Neural cell (in vitro differentiated cells): ENCODE measurements at regions not wholly inside any gene's neighbourhood (a gene's known extent, or its start where the extent isn't known, plus 50 kb on each side); places are given as distances from the start of the nearest gene placed in this dataset.

Source experiments
- H2AFZ ChIP-seq: fragments of 200-600, 300-800 bp; sonication (generic), shearing (Covaris generic); 2 replicates; pipeline ENCODE4 v1.6.0; 2014; ENCODE audit warnings: low read depth, mild to moderate bottlenecking, antibody characterized with exemption, low read length, moderate library complexity
- H3F3A ChIP-seq: fragments of 200-600 bp; shearing (Covaris generic); 2 replicates; pipeline ENCODE4 v1.6.1; 2016; ENCODE audit warnings: mild to moderate bottlenecking, moderate library complexity, mixed read lengths, antibody characterized with exemption, low read length; ENCODE audit not compliant: insufficient read depth, poor library complexity, severe bottlenecking
- H3K27ac ChIP-seq: fragments of 200-600, 300-800 bp; sonication (generic), shearing (Covaris generic); 2 replicates; pipeline ENCODE4 v1.5.1; 2014; ENCODE audit warnings: mild to moderate bottlenecking, low read length, moderate library complexity
- H3K27me3 ChIP-seq: fragments of 300-800, 200-600 bp; sonication (generic), shearing (Covaris generic); 2 replicates; pipeline ENCODE4 v1.6.0; 2014; ENCODE audit warnings: mild to moderate bottlenecking, low read depth, low read length, moderate library complexity; ENCODE audit not compliant: insufficient read depth
- H3K36me3 ChIP-seq: fragments of 300-800, 200-600 bp; sonication (generic), shearing (Covaris generic); 2 replicates; pipeline ENCODE4 v1.5.1; 2014; ENCODE audit warnings: mild to moderate bottlenecking, antibody characterized with exemption, low read length, moderate library complexity; ENCODE audit not compliant: insufficient read depth
- H3K4me2 ChIP-seq: fragments of 300-800, 200-600 bp; sonication (generic), shearing (Covaris generic); 2 replicates; pipeline ENCODE4 v1.6.0; 2014; ENCODE audit warnings: mild to moderate bottlenecking, low read length
- H3K4me3 ChIP-seq: fragments of 300-800, 200-600 bp; sonication (generic), shearing (Covaris generic); 2 replicates; pipeline ENCODE4 v1.5.1; 2014; ENCODE audit warnings: mild to moderate bottlenecking, low read length, moderate library complexity
- H3K79me2 ChIP-seq: fragments of 200-600 bp; shearing (Covaris generic); replicated peaks from 2 replicates; pipeline ENCODE4 v1.6.0; 2014; ENCODE audit warnings: mild to moderate bottlenecking, low read length, moderate library complexity; ENCODE audit not compliant: insufficient read depth
- H3K9ac ChIP-seq: fragments of 300-800, 200-600 bp; sonication (generic), shearing (Covaris generic); 2 replicates; pipeline ENCODE4 v1.6.1; 2016; ENCODE audit warnings: mild to moderate bottlenecking, low read length, mixed read lengths
- H3K9me2 ChIP-seq: fragments of 200-600 bp; shearing (Covaris generic); 2 replicates; pipeline ENCODE4 v1.6.1; 2016; ENCODE audit warnings: mild to moderate bottlenecking, low read length, mixed read lengths; ENCODE audit not compliant: insufficient read depth
- H3K9me3 ChIP-seq: fragments of 200-600, 300-800 bp; sonication (generic), shearing (Covaris generic); 2 replicates; pipeline ENCODE4 v1.6.1; 2016; ENCODE audit warnings: mild to moderate bottlenecking, mixed run types, low read length, moderate library complexity, mixed read lengths
- H4K20me1 ChIP-seq: fragments of 200-600 bp; shearing (Covaris generic); 2 replicates; pipeline ENCODE4 v1.6.1; 2016; ENCODE audit warnings: mild to moderate bottlenecking, mixed run types; ENCODE audit not compliant: insufficient read depth
- EP300 ChIP-seq: fragments of 450-650 bp; conservative IDR thresholded peaks from 2 replicates; pipeline ENCODE4 v1.6.1; 2014; ENCODE audit warnings: antibody characterized with exemption, mild to moderate bottlenecking, moderate library complexity; ENCODE audit not compliant: poor library complexity, severe bottlenecking
- EZH2 ChIP-seq: fragments of 200-600, 300-800 bp; shearing (Covaris generic), sonication (generic); IDR thresholded peaks from 2 replicates; pipeline ENCODE4 v1.6.1; 2014; ENCODE audit warnings: antibody characterized with exemption, low read length, borderline replicate concordance, mild to moderate bottlenecking; ENCODE audit not compliant: insufficient read depth, poor library complexity, severe bottlenecking
- MXI1 ChIP-seq: fragments of 450-650 bp; conservative IDR thresholded peaks from 2 replicates; pipeline ENCODE4 v1.6.1; 2014; ENCODE audit warnings: antibody characterized with exemption, mild to moderate bottlenecking; ENCODE audit not compliant: poor library complexity, severe bottlenecking
- POLR2AphosphoS5 ChIP-seq: IDR thresholded peaks from 2 replicates; pipeline ENCODE4 v1.6.1; 2012
- RAD21 ChIP-seq: fragments of 450-650 bp; conservative IDR thresholded peaks from 2 replicates; pipeline ENCODE4 v1.6.1; 2014; ENCODE audit warnings: antibody characterized with exemption, mild to moderate bottlenecking, moderate library complexity
- SMC3 ChIP-seq: fragments of 450-650 bp; conservative IDR thresholded peaks from 2 replicates; pipeline ENCODE4 v1.6.1; 2014; ENCODE audit warnings: antibody characterized with exemption, mild to moderate bottlenecking, moderate library complexity; ENCODE audit not compliant: poor library complexity
- TAF1 ChIP-seq: IDR thresholded peaks from 2 replicates; pipeline ENCODE4 v1.6.1; 2012; ENCODE audit warnings: low read depth
- TF ChIP-seq, protein P1 (sequence below): fragments of 450-650 bp; IDR thresholded peaks from 2 replicates; pipeline ENCODE4 v1.5.1; 2014; ENCODE audit warnings: antibody characterized with exemption, mild to moderate bottlenecking, moderate library complexity; ENCODE audit not compliant: poor library complexity, severe bottlenecking
- TF ChIP-seq, protein P2 (sequence below): IDR thresholded peaks from 2 replicates; pipeline ENCODE4 v1.6.1; 2012; ENCODE audit warnings: borderline replicate concordance

DNA sequence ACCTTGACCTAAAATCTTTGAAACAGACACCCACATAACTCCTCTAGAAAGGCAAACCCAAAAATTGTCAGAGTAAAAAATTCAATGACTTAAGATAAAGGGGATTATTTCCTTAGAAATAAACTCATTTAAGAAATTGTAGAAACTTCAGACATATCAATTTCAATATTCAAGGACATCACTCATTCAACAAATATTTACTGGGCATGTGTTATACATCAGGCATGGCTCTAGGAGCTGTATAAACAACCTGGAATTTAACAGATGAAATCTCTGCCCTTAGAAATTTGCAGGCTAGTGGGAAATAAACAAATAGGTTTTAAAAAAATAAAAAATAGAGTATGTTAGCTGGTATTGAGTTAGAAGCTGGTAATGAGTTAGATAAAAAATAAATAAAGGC lies 84.0 kb upstream of the LSM14A start (continued):
- TF ChIP-seq, protein P1, sequence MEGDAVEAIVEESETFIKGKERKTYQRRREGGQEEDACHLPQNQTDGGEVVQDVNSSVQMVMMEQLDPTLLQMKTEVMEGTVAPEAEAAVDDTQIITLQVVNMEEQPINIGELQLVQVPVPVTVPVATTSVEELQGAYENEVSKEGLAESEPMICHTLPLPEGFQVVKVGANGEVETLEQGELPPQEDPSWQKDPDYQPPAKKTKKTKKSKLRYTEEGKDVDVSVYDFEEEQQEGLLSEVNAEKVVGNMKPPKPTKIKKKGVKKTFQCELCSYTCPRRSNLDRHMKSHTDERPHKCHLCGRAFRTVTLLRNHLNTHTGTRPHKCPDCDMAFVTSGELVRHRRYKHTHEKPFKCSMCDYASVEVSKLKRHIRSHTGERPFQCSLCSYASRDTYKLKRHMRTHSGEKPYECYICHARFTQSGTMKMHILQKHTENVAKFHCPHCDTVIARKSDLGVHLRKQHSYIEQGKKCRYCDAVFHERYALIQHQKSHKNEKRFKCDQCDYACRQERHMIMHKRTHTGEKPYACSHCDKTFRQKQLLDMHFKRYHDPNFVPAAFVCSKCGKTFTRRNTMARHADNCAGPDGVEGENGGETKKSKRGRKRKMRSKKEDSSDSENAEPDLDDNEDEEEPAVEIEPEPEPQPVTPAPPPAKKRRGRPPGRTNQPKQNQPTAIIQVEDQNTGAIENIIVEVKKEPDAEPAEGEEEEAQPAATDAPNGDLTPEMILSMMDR, result no peak
- no peak for TF ChIP-seq EZH2

DNA sequence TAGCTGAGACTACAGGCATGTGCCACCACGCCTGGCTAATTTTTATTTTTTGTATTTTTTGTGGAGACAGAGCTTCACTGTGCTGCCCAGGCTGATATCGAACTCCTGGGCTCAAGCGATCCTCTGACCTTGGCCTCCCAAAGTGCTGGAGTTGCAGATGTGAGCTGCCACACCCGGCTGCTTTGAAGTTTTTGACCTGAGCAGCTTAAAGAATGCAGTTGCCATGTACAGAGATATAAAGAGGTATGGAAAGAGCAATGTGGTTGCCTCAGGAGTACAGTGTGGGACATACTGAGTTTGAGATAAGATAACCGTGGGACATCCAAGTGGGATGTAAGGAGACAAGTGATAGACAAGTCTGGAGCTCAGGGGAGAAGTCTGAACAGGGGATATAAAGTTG lies 82.7 kb upstream of the LSM14A start:
- Histone ChIP-seq H3K9me2 (no peaks in the 10 kb centered on the region), H3K4me2 (no peak overlapping the region), H3K27ac (no peak overlapping the region), H4K20me1 (no peaks in the 10 kb centered on the region), H3K9me3 (no peaks in the 10 kb centered on the region), H3K79me2 (no peaks in the 10 kb centered on the region), H3K27me3 (no peaks in the 10 kb centered on the region), H3F3A (no peaks in the 10 kb centered on the region), H3K4me3 (no peak overlapping the region), H3K9ac (no peak overlapping the region), H3K36me3 (no peaks in the 10 kb centered on the region), H2AFZ (no peak overlapping the region)
- TF ChIP-seq, protein P1, result no peak
- no peak for TF ChIP-seq TAF1
- TF ChIP-seq EP300, result no peak
- TF ChIP-seq RAD21, result no peak
- TF ChIP-seq EZH2, result no peak
- TF ChIP-seq, protein P2, sequence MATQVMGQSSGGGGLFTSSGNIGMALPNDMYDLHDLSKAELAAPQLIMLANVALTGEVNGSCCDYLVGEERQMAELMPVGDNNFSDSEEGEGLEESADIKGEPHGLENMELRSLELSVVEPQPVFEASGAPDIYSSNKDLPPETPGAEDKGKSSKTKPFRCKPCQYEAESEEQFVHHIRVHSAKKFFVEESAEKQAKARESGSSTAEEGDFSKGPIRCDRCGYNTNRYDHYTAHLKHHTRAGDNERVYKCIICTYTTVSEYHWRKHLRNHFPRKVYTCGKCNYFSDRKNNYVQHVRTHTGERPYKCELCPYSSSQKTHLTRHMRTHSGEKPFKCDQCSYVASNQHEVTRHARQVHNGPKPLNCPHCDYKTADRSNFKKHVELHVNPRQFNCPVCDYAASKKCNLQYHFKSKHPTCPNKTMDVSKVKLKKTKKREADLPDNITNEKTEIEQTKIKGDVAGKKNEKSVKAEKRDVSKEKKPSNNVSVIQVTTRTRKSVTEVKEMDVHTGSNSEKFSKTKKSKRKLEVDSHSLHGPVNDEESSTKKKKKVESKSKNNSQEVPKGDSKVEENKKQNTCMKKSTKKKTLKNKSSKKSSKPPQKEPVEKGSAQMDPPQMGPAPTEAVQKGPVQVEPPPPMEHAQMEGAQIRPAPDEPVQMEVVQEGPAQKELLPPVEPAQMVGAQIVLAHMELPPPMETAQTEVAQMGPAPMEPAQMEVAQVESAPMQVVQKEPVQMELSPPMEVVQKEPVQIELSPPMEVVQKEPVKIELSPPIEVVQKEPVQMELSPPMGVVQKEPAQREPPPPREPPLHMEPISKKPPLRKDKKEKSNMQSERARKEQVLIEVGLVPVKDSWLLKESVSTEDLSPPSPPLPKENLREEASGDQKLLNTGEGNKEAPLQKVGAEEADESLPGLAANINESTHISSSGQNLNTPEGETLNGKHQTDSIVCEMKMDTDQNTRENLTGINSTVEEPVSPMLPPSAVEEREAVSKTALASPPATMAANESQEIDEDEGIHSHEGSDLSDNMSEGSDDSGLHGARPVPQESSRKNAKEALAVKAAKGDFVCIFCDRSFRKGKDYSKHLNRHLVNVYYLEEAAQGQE, result no peak
- TF ChIP-seq SMC3, result no peak
- no peak for TF ChIP-seq MXI1
- no peak for TF ChIP-seq POLR2AphosphoS5

DNA sequence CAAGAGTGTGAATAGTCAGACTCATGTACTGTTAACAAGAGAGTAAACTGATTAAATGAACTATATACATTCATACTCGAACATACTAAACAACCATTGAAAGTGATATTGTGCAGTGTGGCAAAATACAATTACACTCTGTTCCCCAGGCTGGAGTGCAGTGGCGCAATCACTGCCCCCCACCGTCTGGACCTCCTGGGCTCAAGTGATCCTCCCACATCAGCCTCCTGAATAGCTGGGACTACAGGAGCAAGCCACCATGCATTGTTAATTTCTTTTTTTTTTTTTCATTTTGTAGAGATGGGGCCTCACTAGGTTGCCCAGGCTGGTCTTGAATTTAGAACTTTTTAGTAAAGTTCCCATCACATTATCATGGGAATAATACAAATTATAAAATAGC lies 77.3 kb upstream of the LSM14A start:
- no peaks in the 10 kb centered on the region for H3K36me3 ChIP-seq
- H4K20me1 ChIP-seq, result no peaks in the 10 kb centered on the region
- H3K4me2 ChIP-seq, result no peak overlapping the region
- H3F3A ChIP-seq, result no peaks in the 10 kb centered on the region
- H3K9ac ChIP-seq, result no peak overlapping the region
- H3K9me2 ChIP-seq, result no peaks in the 10 kb centered on the region
- H3K27me3 ChIP-seq, result no peaks in the 10 kb centered on the region
- no peaks in the 10 kb centered on the region for H3K9me3 ChIP-seq
- H2AFZ ChIP-seq, result no peak overlapping the region
- no peak overlapping the region for H3K4me3 ChIP-seq
- H3K27ac ChIP-seq, result no peak overlapping the region
- no peaks in the 10 kb centered on the region for H3K79me2 ChIP-seq
- TF ChIP-seq TAF1 (no peak), EZH2 (no peak), MXI1 (no peak), RAD21 (no peak), POLR2AphosphoS5 (no peak), SMC3 (no peak), EP300 (no peak)
- TF ChIP-seq, protein P1, result no peak
- TF ChIP-seq, protein P2, result no peak
